Colonic mucosa (tissue), 4 donors: ENCODE measurements at regions not wholly inside any gene's neighbourhood (a gene's known extent, or its start where the extent isn't known, plus 50 kb on each side); places are given as distances from the start of the nearest gene placed in this dataset.
"Not testable (repeated sequence)": the region's sequence is repeated elsewhere in the genome, so short reads cannot be mapped to it uniquely, and the experiment has no call there.

ENCODE experiments used
- DNase-seq: peaks from one replicate; pipeline ENCODE4 v3.0.0-alpha.2; 2020
- H3K27ac ChIP-seq: fragments of 200-600 bp; one replicate; pipeline ENCODE4 v1.8.0; 2021
- H3K27me3 ChIP-seq: fragments of 200-600 bp; one replicate; pipeline ENCODE4 v1.8.0; 2021
- H3K36me3 ChIP-seq: fragments of 200-600 bp; one replicate; pipeline ENCODE4 v1.8.0; 2021
- H3K4me1 ChIP-seq: fragments of 200-600 bp; one replicate; pipeline ENCODE4 v1.8.0; 2021; ENCODE audit warnings: mild to moderate bottlenecking
- H3K4me3 ChIP-seq: fragments of 200-600 bp; one replicate; pipeline ENCODE4 v1.8.0; 2021
- H3K9ac ChIP-seq, 2 donors: one replicate each; pipeline ENCODE4 v1.7.0; 2013; ENCODE audit warnings: control low read depth in 2 of 2, low read depth in 2 of 2, low read length in 2 of 2
- H3K9me3 ChIP-seq: fragments of 200-600 bp; one replicate; pipeline ENCODE4 v1.8.0; 2021
- intact Hi-C: fragments of 100-400 bp; cut with DNase I; formaldehyde crosslinking; loops from one replicate; pipeline ENCODE4 v1.14.1; 2022
- TF ChIP-seq, protein P1 (sequence below): fragments of 200-600 bp; IDR thresholded peaks from one replicate; pipeline ENCODE4 v1.8.0; 2022; ENCODE audit warnings: antibody characterized with exemption, mild to moderate bottlenecking
- donor health status: healthy.
- donor health status: DM: no; HTN: no; CAD: no.
- donor health status: DM: no; HTN: no; CAD: no.

DNA sequence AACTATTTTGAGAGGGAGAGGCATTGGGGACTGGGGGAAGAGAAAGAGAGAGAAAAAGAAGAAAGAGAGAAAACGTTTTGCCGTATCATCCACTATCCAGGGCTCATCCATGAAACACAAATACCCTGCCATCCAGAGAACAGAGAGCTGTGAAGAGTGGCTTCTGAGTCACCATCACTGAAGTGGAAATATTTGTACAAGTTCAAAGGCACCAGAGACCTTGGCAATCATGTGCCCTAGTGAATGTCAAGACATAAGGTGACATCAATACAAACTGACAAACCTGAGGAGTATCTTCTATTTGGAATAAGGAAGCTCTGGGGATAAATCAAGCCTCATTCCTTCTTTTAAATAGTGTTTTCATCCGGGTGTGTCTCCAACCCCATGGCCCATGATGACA, 197.2 kb upstream of the PROX1 start:
- TF ChIP-seq, protein P1, sequence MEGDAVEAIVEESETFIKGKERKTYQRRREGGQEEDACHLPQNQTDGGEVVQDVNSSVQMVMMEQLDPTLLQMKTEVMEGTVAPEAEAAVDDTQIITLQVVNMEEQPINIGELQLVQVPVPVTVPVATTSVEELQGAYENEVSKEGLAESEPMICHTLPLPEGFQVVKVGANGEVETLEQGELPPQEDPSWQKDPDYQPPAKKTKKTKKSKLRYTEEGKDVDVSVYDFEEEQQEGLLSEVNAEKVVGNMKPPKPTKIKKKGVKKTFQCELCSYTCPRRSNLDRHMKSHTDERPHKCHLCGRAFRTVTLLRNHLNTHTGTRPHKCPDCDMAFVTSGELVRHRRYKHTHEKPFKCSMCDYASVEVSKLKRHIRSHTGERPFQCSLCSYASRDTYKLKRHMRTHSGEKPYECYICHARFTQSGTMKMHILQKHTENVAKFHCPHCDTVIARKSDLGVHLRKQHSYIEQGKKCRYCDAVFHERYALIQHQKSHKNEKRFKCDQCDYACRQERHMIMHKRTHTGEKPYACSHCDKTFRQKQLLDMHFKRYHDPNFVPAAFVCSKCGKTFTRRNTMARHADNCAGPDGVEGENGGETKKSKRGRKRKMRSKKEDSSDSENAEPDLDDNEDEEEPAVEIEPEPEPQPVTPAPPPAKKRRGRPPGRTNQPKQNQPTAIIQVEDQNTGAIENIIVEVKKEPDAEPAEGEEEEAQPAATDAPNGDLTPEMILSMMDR = no peak

DNA sequence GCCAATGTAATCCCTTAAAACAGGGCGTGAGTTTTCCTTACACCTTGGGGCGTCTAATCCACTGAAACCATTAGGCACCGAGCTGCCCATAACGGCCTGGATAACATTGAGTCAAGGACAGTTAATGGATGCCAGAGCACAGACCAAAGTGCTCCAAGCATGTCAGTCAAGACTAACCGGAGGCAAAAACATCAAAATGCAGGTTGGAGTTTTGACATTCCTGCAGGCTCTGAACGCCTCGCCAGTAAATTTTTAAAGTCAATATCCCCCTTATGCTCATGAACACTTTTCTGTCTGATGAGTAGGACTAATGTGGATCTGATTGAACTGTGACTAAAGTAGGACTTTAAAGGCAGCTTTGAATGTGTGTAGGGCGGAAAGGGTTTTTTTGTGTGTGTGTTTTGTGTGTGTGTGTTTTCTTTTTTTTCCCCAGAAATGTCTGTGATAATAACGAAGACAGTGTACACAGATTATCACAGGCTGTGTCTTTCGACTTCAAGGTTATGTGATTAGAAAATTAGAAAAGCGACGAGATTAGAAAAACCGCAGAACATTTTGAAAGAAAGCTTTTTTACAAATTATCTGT, 194.2 kb upstream of the PROX1 start:
- intact Hi-C loops = no loop called here

More for the DNA sequence above, 197.2 kb upstream of the PROX1 start:
- intact Hi-C loops = no loop called here
- Histone ChIP-seq H3K27ac (no peak overlapping the region), H3K9me3 (no peaks in the 10 kb centered on the region), H3K9ac (no peak overlapping the region), H3K36me3 (no peaks in the 10 kb centered on the region), H3K27me3 (no peaks in the 10 kb centered on the region), H3K4me1 (no peaks in the 10 kb centered on the region), H3K4me3 (no peak overlapping the region)
- no peak for DNase-seq

DNA sequence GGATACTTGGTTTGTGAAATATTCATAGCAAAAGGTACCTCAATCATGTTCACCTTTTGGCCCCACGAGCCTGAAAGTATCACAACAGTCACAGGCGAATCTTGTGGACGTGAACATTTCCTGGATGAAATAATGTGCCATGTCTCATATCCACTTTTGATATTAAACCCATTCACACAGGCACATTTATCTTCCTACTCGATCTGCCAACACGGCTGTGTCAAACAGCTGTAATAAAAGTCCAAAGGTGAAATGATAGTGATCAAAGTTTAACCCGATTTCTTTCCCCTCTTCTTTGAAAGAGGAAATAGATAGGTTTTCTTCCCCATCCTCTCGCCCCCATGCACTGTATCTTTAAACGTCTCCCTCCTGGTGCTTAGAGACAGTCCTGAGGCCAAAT, 191.2 kb upstream of the PROX1 start:
- Histone ChIP-seq H3K4me3 (no peak overlapping the region), H3K9me3 (no peaks in the 10 kb centered on the region), H3K9ac (no peak overlapping the region), H3K4me1 (no peaks in the 10 kb centered on the region), H3K27ac (no peak overlapping the region), H3K36me3 (no peaks in the 10 kb centered on the region), H3K27me3 (no peaks in the 10 kb centered on the region)
- intact Hi-C loops = no loop called here
- TF ChIP-seq, protein P1 = no peak
- DNase-seq = no peak

More for the DNA sequence above, 194.2 kb upstream of the PROX1 start:
- no peak for DNase-seq
- H3K9me3 ChIP-seq = no peaks in the 10 kb centered on the region
- H3K27ac ChIP-seq = no peak overlapping the region
- TF ChIP-seq, protein P1 = no peak
- H3K9ac ChIP-seq = no peak overlapping the region
- no peaks in the 10 kb centered on the region for H3K4me1 ChIP-seq
- no peak overlapping the region for H3K4me3 ChIP-seq
- no peaks in the 10 kb centered on the region for H3K27me3 ChIP-seq
- no peaks in the 10 kb centered on the region for H3K36me3 ChIP-seq

DNA sequence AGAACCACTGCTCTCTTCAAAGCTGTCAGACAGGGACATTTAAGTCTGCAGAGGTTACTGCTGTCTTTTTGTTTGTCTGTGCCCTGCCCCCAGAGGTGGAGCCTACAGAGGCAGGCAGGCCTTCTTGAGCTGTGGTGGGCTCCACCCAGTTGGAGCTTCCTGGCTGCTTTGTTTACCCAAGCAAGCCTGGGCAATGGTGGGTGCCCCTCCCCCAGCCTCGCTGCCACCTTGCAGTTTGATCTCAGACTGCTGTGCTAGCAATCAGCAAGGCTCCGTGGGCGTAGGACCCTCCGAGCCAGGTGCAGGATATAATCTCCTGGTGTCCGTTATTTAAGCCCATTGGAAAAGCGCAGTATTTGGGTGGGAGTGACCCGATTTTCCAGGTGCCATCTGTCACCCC, 179.5 kb upstream of the PROX1 start:
- intact Hi-C loops, DNase-seq, H3K36me3 ChIP-seq, H3K27me3 ChIP-seq, H3K4me3 ChIP-seq, H3K9ac ChIP-seq, H3K27ac ChIP-seq, H3K9me3 ChIP-seq, H3K4me1 ChIP-seq: not testable (repeated sequence)

DNA sequence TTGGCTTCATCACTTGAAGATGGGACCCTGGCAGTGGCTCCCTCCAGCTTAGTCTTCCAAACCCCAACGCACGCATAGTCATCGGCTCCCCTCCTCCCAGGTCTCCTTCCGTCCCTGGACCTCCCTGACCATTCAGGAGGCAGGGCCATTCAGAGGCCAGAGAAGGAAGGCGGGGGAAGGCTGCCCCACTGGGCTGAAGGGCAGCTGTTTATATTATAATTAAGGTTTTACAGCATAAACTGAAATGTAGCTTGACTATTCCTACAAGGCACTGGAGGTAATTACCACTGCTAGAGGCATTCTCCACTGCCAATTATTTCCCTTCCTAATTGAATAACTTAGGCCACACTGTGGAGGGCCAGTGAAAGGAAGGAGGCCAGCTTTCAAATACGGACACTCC, 170.6 kb upstream of the PROX1 start:
- TF ChIP-seq, protein P1 = no peak
- intact Hi-C loops = no loop called here
- Histone ChIP-seq H3K9ac (no peak overlapping the region), H3K27me3 (no peaks in the 10 kb centered on the region), H3K27ac (no peak overlapping the region), H3K4me1 (no peaks in the 10 kb centered on the region), H3K9me3 (no peaks in the 10 kb centered on the region), H3K36me3 (no peaks in the 10 kb centered on the region), H3K4me3 (no peak overlapping the region)
- no peak for DNase-seq

DNA sequence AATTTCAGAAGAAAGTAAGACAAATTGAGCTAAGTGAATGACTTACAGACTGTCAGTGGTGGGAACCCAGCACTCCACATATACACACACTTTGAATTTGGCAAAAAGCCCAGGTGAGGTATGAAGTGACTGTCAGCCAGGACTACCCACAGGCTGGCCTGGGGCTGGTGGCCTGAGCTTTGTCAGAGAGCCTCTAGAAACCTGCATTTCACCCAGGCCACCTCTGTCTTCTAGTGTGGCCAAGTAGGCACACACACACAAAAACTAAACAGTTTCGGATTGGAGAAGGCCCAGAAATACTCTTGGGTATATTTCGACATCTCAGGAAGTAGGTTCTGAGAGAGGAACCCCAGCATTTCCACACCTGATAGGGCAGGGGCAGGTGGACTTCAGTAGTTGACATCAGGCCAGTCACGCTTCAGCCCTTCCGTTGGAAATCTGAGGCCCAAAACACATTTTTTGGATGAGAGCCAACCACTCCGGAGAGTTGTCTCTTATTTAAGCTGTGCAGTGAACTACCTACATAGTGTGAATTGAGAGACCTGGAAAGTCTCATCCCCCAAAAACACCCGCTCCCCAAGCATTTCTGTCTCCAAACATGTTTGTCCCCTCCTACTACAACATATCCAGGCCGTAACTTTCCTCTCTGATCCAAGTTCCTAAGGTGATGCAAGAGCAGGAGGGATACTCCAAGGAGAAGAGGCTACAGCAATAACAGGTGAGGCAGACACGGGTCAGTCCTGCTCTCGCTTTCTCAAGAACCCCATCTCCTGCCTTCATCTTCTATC, 167.2 kb upstream of the PROX1 start:
- Histone ChIP-seq H3K4me1 (no peaks in the 10 kb centered on the region), H3K9me3 (no peaks in the 10 kb centered on the region), H3K27ac (no peak overlapping the region), H3K36me3 (no peaks in the 10 kb centered on the region), H3K4me3 (no peak overlapping the region), H3K27me3 (no peaks in the 10 kb centered on the region), H3K9ac (no peak overlapping the region)
- DNase-seq = no peak
- TF ChIP-seq, protein P1 = no peak
- intact Hi-C loops = no loop called here
